B cell (primary cell): ENCODE measurements at regions not wholly inside any gene's neighbourhood (a gene's known extent, or its start where the extent isn't known, plus 50 kb on each side); places are given as distances from the start of the nearest gene placed in this dataset.

ENCODE experiments used
- ATAC-seq: fragments of 200-7000 bp; cut with Tn5 transposase; one replicate; pipeline ENCODE4 v1.10.0; 2021; ENCODE audit warnings: low read depth, mild to moderate bottlenecking, moderate number of reproducible peaks, moderate library complexity
- CTCF ChIA-PET: fragments of 350-600 bp; sonication (Branson Sonifier 250); formaldehyde crosslinking; loops from one replicate; lab custom pipeline; 2021; ENCODE audit warnings: antibody characterized with exemption, inconsistent platforms; lab: Charles Lee
- POLR2A ChIA-PET: fragments of 350-600 bp; sonication (Branson Sonifier 250); formaldehyde crosslinking; loops from one replicate; lab custom pipeline; 2021; ENCODE audit warnings: antibody characterized with exemption; lab: Charles Lee
- DNase-seq: peaks from one replicate; pipeline ENCODE4 v3.0.0; 2013
- H2AFZ ChIP-seq: 2 replicates; pipeline ENCODE4 v1.6.1; 2012; ENCODE audit warnings: mild to moderate bottlenecking, low read depth, low read length; ENCODE audit not compliant: insufficient read depth, poor library complexity, severe bottlenecking
- H3K27ac ChIP-seq, 2 donors: 1 replicate in 1 of 2; 2 replicates in 1 of 2; pipeline ENCODE4 v1.5.1; 2012 to 2013; ENCODE audit warnings: low read length in 2 of 2, mild to moderate bottlenecking in 2 of 2, moderate library complexity in 1 of 2
- H3K27me3 ChIP-seq, 4 experiments: fragments of 200-600 bp in 1 of 4; sonication (generic) in 1 of 4; replicated peaks in 1 of 4; 1 replicate in 2 of 4; 2 replicates in 2 of 4; pipeline versions ENCODE4 v1.6.1 to v1.7.0; 2013 to 2016; ENCODE audit warnings: low read length in 3 of 4, mild to moderate bottlenecking in 2 of 4, mixed read lengths in 1 of 4, moderate library complexity in 1 of 4; ENCODE audit not compliant: insufficient read depth in 4 of 4, control insufficient read depth in 3 of 4; ENCODE audit errors: control extremely low read depth in 1 of 4
- H3K36me3 ChIP-seq, 2 experiments: replicated peaks in 1 of 2; 1 replicate in 1 of 2; 2 replicates in 1 of 2; pipeline versions ENCODE4 v1.6.1 to v1.7.1; 2013; ENCODE audit warnings: low read length in 1 of 2; ENCODE audit not compliant: insufficient read depth in 2 of 2, control insufficient read depth in 1 of 2; ENCODE audit errors: control extremely low read depth in 1 of 2, extremely low read depth in 1 of 2
- H3K4me1 ChIP-seq, 2 donors: fragments of 200-600 bp in 1 of 2; sonication (generic) in 1 of 2; 1 replicate in 1 of 2; 2 replicates in 1 of 2; pipeline versions ENCODE4 v1.5.1 to v1.6.1; 2013 to 2017; ENCODE audit warnings: low read length in 2 of 2; ENCODE audit not compliant: control insufficient read depth in 2 of 2, insufficient read depth in 2 of 2
- H3K4me2 ChIP-seq: replicated peaks from 2 replicates; pipeline ENCODE3; 2012; ENCODE audit warnings: mild to moderate bottlenecking, low read depth, low read length; ENCODE audit not compliant: poor library complexity, severe bottlenecking
- H3K4me3 ChIP-seq, 5 experiments: fragments of 200-600 bp in 1 of 5; sonication (generic) in 1 of 5; 1 replicate in 3 of 5; 2 replicates in 2 of 5; pipeline versions ENCODE4 v1.5.1 to v1.7.0; 2011 to 2016; ENCODE audit warnings: low read length in 4 of 5, mild to moderate bottlenecking in 4 of 5, low read depth in 2 of 5, control low read depth in 1 of 5, moderate library complexity in 1 of 5; ENCODE audit not compliant: insufficient read depth in 1 of 5; ENCODE audit errors: control extremely low read depth in 1 of 5, extremely low read depth in 1 of 5
- H3K79me2 ChIP-seq: fragments of 200-600 bp; sonication (generic); one replicate; pipeline ENCODE4 v1.6.0; 2016; ENCODE audit warnings: low read length; ENCODE audit not compliant: control insufficient read depth, insufficient read depth
- H3K9ac ChIP-seq: fragments of 200-600 bp; sonication (generic); 2 replicates; pipeline ENCODE4 v1.6.1; 2017; ENCODE audit warnings: mild to moderate bottlenecking, low read length, moderate library complexity
- H3K9me3 ChIP-seq, 3 donors: one replicate each; pipeline versions ENCODE4 v1.6.1 to v1.7.1; 2013; ENCODE audit warnings: low read length in 2 of 3; ENCODE audit not compliant: control insufficient read depth in 2 of 3, insufficient read depth in 1 of 3; ENCODE audit errors: control extremely low read depth in 1 of 3
- H4K20me1 ChIP-seq: 2 replicates; pipeline ENCODE4 v1.6.0; 2012; ENCODE audit warnings: mild to moderate bottlenecking, low read length; ENCODE audit not compliant: insufficient read depth, control insufficient read depth, poor library complexity, severe bottlenecking
- H3K27ac Mint-ChIP-seq: one replicate; pipeline ENCODE4 v1.8.0; 2021; ENCODE audit warnings: mixed read lengths
- H3K27me3 Mint-ChIP-seq: one replicate; pipeline ENCODE4 v1.8.0; 2021; ENCODE audit warnings: mixed read lengths
- H3K4me1 Mint-ChIP-seq: one replicate; pipeline ENCODE4 v1.8.0; 2021; ENCODE audit warnings: mixed read lengths
- H3K4me3 Mint-ChIP-seq: one replicate; pipeline ENCODE4 v1.8.0; 2021; ENCODE audit warnings: mixed read lengths
- H3K9me3 Mint-ChIP-seq: one replicate; pipeline ENCODE4 v1.8.0; 2022; ENCODE audit warnings: mixed read lengths; ENCODE audit not compliant: insufficient read depth
- EZH2 ChIP-seq: IDR thresholded peaks from 2 replicates; pipeline ENCODE4 v1.6.1; 2012; ENCODE audit warnings: borderline replicate concordance, low read depth, mild to moderate bottlenecking, moderate library complexity, low read length; ENCODE audit not compliant: insufficient read depth, poor library complexity, severe bottlenecking
- WGBS: methylation state at CpG from one replicate; pipeline ENCODE4 v1.1.5; 2013; ENCODE audit warnings: missing lambda C conversion rate; ENCODE audit not compliant: insufficient coverage; 5-methylcytosine and 5-hydroxymethylcytosine counted together
- intact Hi-C: fragments of 100-400 bp; cut with micrococcal nuclease; formaldehyde crosslinking; loops from one replicate; pipeline ENCODE4 v1.10.0; 2022
- TF ChIP-seq, protein P1 (sequence below): fragments of 200-600 bp; IDR thresholded peaks from one replicate; pipeline ENCODE4 v1.8.0; 2022; ENCODE audit warnings: antibody characterized with exemption, mild to moderate bottlenecking

DNA sequence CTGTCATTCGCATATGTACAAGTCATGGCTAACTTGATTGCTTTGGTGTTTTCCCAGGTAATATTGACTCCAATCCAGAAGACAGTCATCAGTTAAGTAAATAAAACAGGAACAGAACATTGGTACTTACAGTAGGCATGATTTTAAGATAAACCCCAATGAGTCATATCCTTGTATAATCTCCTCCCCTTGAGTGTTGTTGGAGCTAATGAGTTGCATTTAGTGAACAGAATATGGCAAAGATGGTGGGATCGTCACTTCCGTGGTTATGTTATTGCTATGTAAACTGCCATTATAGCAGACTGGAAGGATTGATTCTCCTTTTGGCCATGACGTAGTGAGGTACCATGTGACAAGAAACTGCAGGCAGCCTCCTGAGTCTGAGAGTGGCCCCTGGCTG is 102.2 kb downstream of the TMX1 start:
- H3K9me3 Mint-ChIP-seq = no peaks in the 10 kb centered on the region
- ATAC-seq (no peak), DNase-seq (no peak)
- Histone ChIP-seq H3K27me3 (no peaks in the 10 kb centered on the region), H3K27ac (no peak overlapping the region), H3K36me3 (no peaks in the 10 kb centered on the region), H3K4me1 (no peaks in the 10 kb centered on the region), H3K9me3 (peaks cover 0 to 11% (median 0%) of the 10 kb centered on the region in 3 donors), H3K4me2 (no peak overlapping the region), H3K9ac (no peak overlapping the region), H3K79me2 (no peaks in the 10 kb centered on the region), H3K4me3 (no peak overlapping the region), H4K20me1 (no peaks in the 10 kb centered on the region), H2AFZ (no peak overlapping the region)
- no peak overlapping the region for H3K4me3 Mint-ChIP-seq
- intact Hi-C loops = no loop called here
- 96% methylated on average over 3 of the region's 4 CpGs for WGBS
- H3K27ac Mint-ChIP-seq = no peak overlapping the region
- POLR2A ChIA-PET = no interaction called here
- no peak for TF ChIP-seq EZH2
- TF ChIP-seq, protein P1, sequence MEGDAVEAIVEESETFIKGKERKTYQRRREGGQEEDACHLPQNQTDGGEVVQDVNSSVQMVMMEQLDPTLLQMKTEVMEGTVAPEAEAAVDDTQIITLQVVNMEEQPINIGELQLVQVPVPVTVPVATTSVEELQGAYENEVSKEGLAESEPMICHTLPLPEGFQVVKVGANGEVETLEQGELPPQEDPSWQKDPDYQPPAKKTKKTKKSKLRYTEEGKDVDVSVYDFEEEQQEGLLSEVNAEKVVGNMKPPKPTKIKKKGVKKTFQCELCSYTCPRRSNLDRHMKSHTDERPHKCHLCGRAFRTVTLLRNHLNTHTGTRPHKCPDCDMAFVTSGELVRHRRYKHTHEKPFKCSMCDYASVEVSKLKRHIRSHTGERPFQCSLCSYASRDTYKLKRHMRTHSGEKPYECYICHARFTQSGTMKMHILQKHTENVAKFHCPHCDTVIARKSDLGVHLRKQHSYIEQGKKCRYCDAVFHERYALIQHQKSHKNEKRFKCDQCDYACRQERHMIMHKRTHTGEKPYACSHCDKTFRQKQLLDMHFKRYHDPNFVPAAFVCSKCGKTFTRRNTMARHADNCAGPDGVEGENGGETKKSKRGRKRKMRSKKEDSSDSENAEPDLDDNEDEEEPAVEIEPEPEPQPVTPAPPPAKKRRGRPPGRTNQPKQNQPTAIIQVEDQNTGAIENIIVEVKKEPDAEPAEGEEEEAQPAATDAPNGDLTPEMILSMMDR = no peak
- CTCF ChIA-PET = no interaction called here
- no peaks in the 10 kb centered on the region for H3K4me1 Mint-ChIP-seq
- H3K27me3 Mint-ChIP-seq = peaks cover 8% of the 10 kb centered on the region

DNA sequence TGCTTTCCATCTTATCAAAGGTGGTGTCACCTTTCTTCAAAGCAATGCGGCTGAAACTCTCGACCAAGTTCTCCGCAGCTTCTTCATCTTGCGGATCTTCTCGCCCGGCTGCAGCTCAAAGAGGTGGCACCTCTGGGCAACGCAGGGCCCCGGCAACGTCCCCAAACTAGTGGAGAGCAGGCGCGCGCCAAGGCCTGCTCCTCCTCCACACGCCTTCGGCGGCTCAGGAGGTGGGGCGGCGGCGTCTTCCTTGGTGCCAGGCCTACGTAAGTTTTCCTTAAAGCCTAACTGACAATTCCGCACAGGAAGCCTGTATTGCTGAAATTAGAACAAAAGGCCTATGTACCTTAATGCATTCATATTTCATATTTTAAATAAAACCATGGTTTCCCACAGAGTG is 112.0 kb downstream of the TMX1 start:
- no peak overlapping the region for H3K4me2 ChIP-seq
- DNase-seq (no peak), ATAC-seq (no peak)
- H3K27me3 ChIP-seq = no peaks in the 10 kb centered on the region
- H3K79me2 ChIP-seq = no peaks in the 10 kb centered on the region
- no peak overlapping the region for H3K9ac ChIP-seq
- no peaks in the 10 kb centered on the region for H4K20me1 ChIP-seq
- H2AFZ ChIP-seq = no peak overlapping the region
- peaks cover 12% of the 10 kb centered on the region for H3K27me3 Mint-ChIP-seq
- POLR2A ChIA-PET = no interaction called here
- H3K4me1 Mint-ChIP-seq = no peaks in the 10 kb centered on the region
- H3K27ac Mint-ChIP-seq = no peak overlapping the region
- intact Hi-C loops = no loop called here
- no peaks in the 10 kb centered on the region for H3K9me3 Mint-ChIP-seq
- H3K4me1 ChIP-seq = no peaks in the 10 kb centered on the region
- WGBS = 96% methylated on average over 19 of the region's 20 CpGs
- CTCF ChIA-PET = no interaction called here
- H3K36me3 ChIP-seq = no peaks in the 10 kb centered on the region
- H3K4me3 ChIP-seq = no peak overlapping the region
- H3K9me3 ChIP-seq = peaks cover 0 to 2% (median 0%) of the 10 kb centered on the region in 3 donors
- H3K4me3 Mint-ChIP-seq = no peak overlapping the region
- no peak overlapping the region for H3K27ac ChIP-seq
- TF ChIP-seq EZH2 = no peak
- TF ChIP-seq, protein P1 = no peak
